Caco-2 (cell line): ENCODE measurements at regions not wholly inside any gene's neighbourhood (a gene's known extent, or its start where the extent isn't known, plus 50 kb on each side); places are given as distances from the start of the nearest gene placed in this dataset.

Source experiments
- BruUV-seq: library from RNA; stranded (reverse); fragments of 400-500 nt; replicated peaks from 2 replicates; lab custom pipeline; 2021; lab: Mats Ljungman, UMichigan
- CTCF ChIA-PET: fragments of 300-600 bp; sonication (Branson Sonifier 250); formaldehyde crosslinking; loops from one replicate; lab custom pipeline; 2022; ENCODE audit warnings: antibody characterized with exemption; lab: Charles Lee
- POLR2A ChIA-PET: fragments of 300-600 bp; sonication (Branson Sonifier 250); formaldehyde crosslinking; loops from one replicate; lab custom pipeline; 2022; ENCODE audit warnings: antibody characterized with exemption; lab: Charles Lee
- DNase-seq, 2 experiments: peaks; one replicate each; pipeline versions ENCODE4 v3.0.0 to v3.0.0-alpha.2; 2020 to 2022
- H3K27me3 ChIP-seq: replicated peaks from 2 replicates; pipeline ENCODE4 v1.6.0; 2011; ENCODE audit warnings: low read length; ENCODE audit not compliant: control insufficient read depth, insufficient read depth
- H3K36me3 ChIP-seq: 2 replicates; pipeline ENCODE4 v1.5.1; 2011; ENCODE audit warnings: low read length; ENCODE audit not compliant: control insufficient read depth, insufficient read depth
- H3K4me1 ChIP-seq: fragments of 250-450 bp; sonication (Bioruptor Pico); 2 replicates; pipeline ENCODE4 v1.5.1; 2020; ENCODE audit warnings: mild to moderate bottlenecking
- H3K4me3 ChIP-seq: 2 replicates; pipeline ENCODE4 v1.5.1; 2011; ENCODE audit warnings: low read depth, mild to moderate bottlenecking, control low read depth, low read length
- H3K9me3 ChIP-seq: fragments of 250-450 bp; sonication (Bioruptor Pico); 2 replicates; pipeline ENCODE4 v1.5.1; 2020; ENCODE audit warnings: mild to moderate bottlenecking, moderate library complexity
- H3K27ac Mint-ChIP-seq: one replicate; pipeline ENCODE4 v1.8.0; 2022; ENCODE audit warnings: mixed read lengths; ENCODE audit not compliant: unreplicated experiment
- H3K27me3 Mint-ChIP-seq: one replicate; pipeline ENCODE4 v1.8.0; 2022; ENCODE audit warnings: mixed read lengths; ENCODE audit not compliant: insufficient read depth, unreplicated experiment
- H3K36me3 Mint-ChIP-seq: one replicate; pipeline ENCODE4 v1.8.0; 2022; ENCODE audit warnings: mild to moderate bottlenecking, mixed read lengths; ENCODE audit not compliant: insufficient read depth, unreplicated experiment
- H3K4me1 Mint-ChIP-seq: one replicate; pipeline ENCODE4 v1.8.0; 2022; ENCODE audit warnings: low read depth, mixed read lengths; ENCODE audit not compliant: unreplicated experiment
- H3K4me3 Mint-ChIP-seq: one replicate; pipeline ENCODE4 v1.8.0; 2022; ENCODE audit warnings: mild to moderate bottlenecking, moderate library complexity, mixed read lengths; ENCODE audit not compliant: unreplicated experiment
- H3K9me3 Mint-ChIP-seq: one replicate; pipeline ENCODE4 v1.8.0; 2022; ENCODE audit warnings: mixed read lengths; ENCODE audit not compliant: unreplicated experiment
- CTCF ChIP-seq, 2 experiments: fragments of 200-600 bp in 1 of 2; IDR thresholded peaks; 1 replicate in 1 of 2; 2 replicates in 1 of 2; pipeline versions ENCODE4 v1.5.1 to v1.8.0; 2011 to 2022; ENCODE audit warnings: antibody characterized with exemption in 1 of 2, control low read depth in 1 of 2, inconsistent platforms in 1 of 2, low read depth in 1 of 2, low read length in 1 of 2, mild to moderate bottlenecking in 1 of 2, moderate library complexity in 1 of 2; ENCODE audit not compliant: insufficient read depth in 1 of 2, severe bottlenecking in 1 of 2, unreplicated experiment in 1 of 2
- intact Hi-C: fragments of 100-400 bp; cut with micrococcal nuclease; formaldehyde crosslinking; loops from one replicate; pipeline ENCODE4 v1.10.0; 2022; ENCODE audit not compliant: unreplicated experiment

DNA sequence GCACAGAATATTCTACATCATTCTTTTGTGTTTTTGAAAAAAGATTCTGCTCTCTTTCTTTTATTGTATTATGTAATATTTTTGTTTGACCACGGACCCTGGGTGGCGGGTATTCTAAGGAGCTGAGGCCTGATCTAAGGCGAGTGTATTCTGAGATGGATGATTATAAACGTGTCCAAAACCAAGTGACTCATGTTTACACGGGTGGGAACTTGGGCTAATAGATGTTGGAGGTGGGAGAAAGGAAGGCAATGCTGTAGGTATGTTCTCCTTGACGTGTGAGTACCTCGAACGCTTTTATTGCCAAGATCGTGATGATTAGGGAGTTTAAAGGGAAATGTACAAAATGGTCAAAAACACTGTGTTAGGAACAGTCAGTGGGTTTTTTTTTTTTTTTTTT, 188.9 kb upstream of the FAT1 start:
- Mint-ChIP-seq H3K36me3 (no peaks in the 10 kb centered on the region), H3K4me3 (no peak overlapping the region), H3K9me3 (no peaks in the 10 kb centered on the region), H3K27ac (no peak overlapping the region), H3K27me3 (peaks cover 4% of the 10 kb centered on the region), H3K4me1 (no peaks in the 10 kb centered on the region)
- H3K36me3 ChIP-seq = no peaks in the 10 kb centered on the region
- intact Hi-C loops = no loop called here
- TF ChIP-seq CTCF (IDR thresholded peaks at IDR 0.05; ENCODE audit: insufficient read depth in 1 of 2, low read depth in 1 of 2, low read length in 1 of 2, severe bottlenecking in 1 of 2, unreplicated experiment in 1 of 2) = no peak
- ChIA-PET POLR2A (no interaction called here), CTCF (no interaction called here)
- H3K9me3 ChIP-seq = no peaks in the 10 kb centered on the region
- BruUV-seq = no TSS peak
- H3K4me3 ChIP-seq = no peak overlapping the region
- H3K27me3 ChIP-seq = no peaks in the 10 kb centered on the region
- DNase-seq = no peak
- H3K4me1 ChIP-seq = no peaks in the 10 kb centered on the region

- CTCF ChIA-PET = no interaction called here
- H3K27me3 Mint-ChIP-seq = peaks cover 3% of the 10 kb centered on the region
Measured at GRCh38 chr4:186915816-186916215, 192.2 kb upstream of the FAT1 start.

GRCh38 chr4:186917136-186917535, 193.5 kb upstream of the FAT1 start:
- no TSS peak for BruUV-seq
- no peaks in the 10 kb centered on the region for H3K36me3 Mint-ChIP-seq
- intact Hi-C loops = no loop called here
- no peak for DNase-seq
- Histone ChIP-seq H3K9me3 (no peaks in the 10 kb centered on the region), H3K4me1 (no peaks in the 10 kb centered on the region), H3K4me3 (no peak overlapping the region), H3K27me3 (no peaks in the 10 kb centered on the region), H3K36me3 (no peaks in the 10 kb centered on the region)
- TF ChIP-seq CTCF (IDR thresholded peaks at IDR 0.05; ENCODE audit: insufficient read depth in 1 of 2, low read depth in 1 of 2, low read length in 1 of 2, severe bottlenecking in 1 of 2, unreplicated experiment in 1 of 2) = no peak
- no peaks in the 10 kb centered on the region for H3K4me1 Mint-ChIP-seq
- ChIA-PET CTCF (no interaction called here), POLR2A (no interaction called here)
- H3K9me3 Mint-ChIP-seq = no peaks in the 10 kb centered on the region
- H3K27me3 Mint-ChIP-seq = peaks cover 3% of the 10 kb centered on the region
- no peak overlapping the region for H3K27ac Mint-ChIP-seq
- H3K4me3 Mint-ChIP-seq = no peak overlapping the region

More at GRCh38 chr4:186915816-186916215, 192.2 kb upstream of the FAT1 start:
- POLR2A ChIA-PET = no interaction called here
- intact Hi-C loops = no loop called here
- no peaks in the 10 kb centered on the region for H3K36me3 ChIP-seq
- H3K9me3 Mint-ChIP-seq = no peaks in the 10 kb centered on the region
- H3K27ac Mint-ChIP-seq = no peak overlapping the region
- H3K36me3 Mint-ChIP-seq = no peaks in the 10 kb centered on the region
- H3K4me1 ChIP-seq = no peaks in the 10 kb centered on the region
- no peak for DNase-seq
- TF ChIP-seq CTCF (IDR thresholded peaks at IDR 0.05; ENCODE audit: insufficient read depth in 1 of 2, low read depth in 1 of 2, low read length in 1 of 2, severe bottlenecking in 1 of 2, unreplicated experiment in 1 of 2) = no peak
- H3K4me3 ChIP-seq = no peak overlapping the region
- no peak overlapping the region for H3K4me3 Mint-ChIP-seq
- no peaks in the 10 kb centered on the region for H3K9me3 ChIP-seq
- no peaks in the 10 kb centered on the region for H3K27me3 ChIP-seq
- no TSS peak for BruUV-seq
- no peaks in the 10 kb centered on the region for H3K4me1 Mint-ChIP-seq
